ENCODE measurements at regions not wholly inside any gene's neighbourhood (a gene's known extent, or its start where the extent isn't known, plus 50 kb on each side); places are given as distances from the start of the nearest gene placed in this dataset.

- TF ChIP-seq POLR2AphosphoS5 (IDR thresholded peaks at IDR 0.05; ENCODE audit: borderline replicate concordance, low read depth, low read length) (no peak), EZH2 (IDR thresholded peaks at IDR 0.05) (no peak)
These were observed 69.1 kb upstream of the EP300 start for GRCh38 chr22:41023299-41023623.

Data from SK-N-MC (cell line).